Upper lobe of left lung (tissue), 4 donors: ENCODE measurements at regions not wholly inside any gene's neighbourhood (a gene's known extent, or its start where the extent isn't known, plus 50 kb on each side); places are given as distances from the start of the nearest gene placed in this dataset.

ENCODE experiments used
- CTCF ChIP-seq, 6 experiments: fragments of 450-650 bp in 4 of 6; fragments of 200-600 bp in 2 of 6; sonication (generic) in 2 of 6; IDR thresholded peaks; one replicate each; pipeline ENCODE4 v1.5.1; 2016 to 2019; ENCODE audit warnings: antibody characterized with exemption in 6 of 6
- POLR2A ChIP-seq, 4 donors: fragments of 450-650 bp; IDR thresholded peaks; one replicate each; pipeline ENCODE4 v1.5.1; 2016 to 2017; ENCODE audit warnings: antibody characterized with exemption in 4 of 4, mild to moderate bottlenecking in 2 of 4
- POLR2AphosphoS5 ChIP-seq, 2 donors: sonication (generic); formaldehyde crosslinking; IDR thresholded peaks; one replicate each; pipeline ENCODE4 v1.5.1; 2017; ENCODE audit warnings: antibody characterized with exemption in 2 of 2

- TF ChIP-seq POLR2A (IDR thresholded peaks at IDR 0.05) = no peak
- TF ChIP-seq CTCF (IDR thresholded peaks at IDR 0.05) = no peak
- TF ChIP-seq POLR2AphosphoS5 (IDR thresholded peaks at IDR 0.05) = no peak
These were observed 209.2 kb upstream of the TOPAZ1 start for GRCh38 chr3:44032487-44032886.
